GM12878 (cell line): ENCODE measurements at regions not wholly inside any gene's neighbourhood (a gene's known extent, or its start where the extent isn't known, plus 50 kb on each side); places are given as distances from the start of the nearest gene placed in this dataset.

Experiments used
- ATAC-seq: fragments of 200-7000 bp; cut with Tn5 transposase; 3 replicates; pipeline ENCODE4 v1.9.1; 2020; ENCODE audit warnings: mild to moderate bottlenecking, moderate library complexity
- BruUV-seq: library from RNA; stranded (reverse); fragments of 400-500 nt; replicated peaks from 2 replicates; lab custom pipeline; 2021; lab: Mats Ljungman, UMichigan
- CTCF ChIA-PET: fragments of 300-600 bp; sonication (Branson Sonifier 250); formaldehyde crosslinking; extraction: SDS; loops from one replicate; lab custom pipeline; 2021; ENCODE audit warnings: inconsistent platforms; lab: Yijun Ruan, JAX
- POLR2A ChIA-PET: fragments of 350-600 bp; formaldehyde crosslinking; extraction: SDS; loops from one replicate; lab custom pipeline; 2021; ENCODE audit warnings: inconsistent platforms; lab: Charles Lee
- RAD21 ChIA-PET: fragments of 300-600 bp; sonication (Branson Sonifier 250); formaldehyde crosslinking; loops from one replicate; lab custom pipeline; 2023; ENCODE audit warnings: antibody characterized with exemption; ENCODE audit not compliant: unreplicated experiment; lab: Charles Lee
- SMC1A ChIA-PET: fragments of 300-600 bp; sonication (Branson Sonifier 250); formaldehyde crosslinking; loops from one replicate; lab custom pipeline; 2023; ENCODE audit not compliant: unreplicated experiment, uncharacterized antibody; lab: Charles Lee
- DNase-seq: peaks from one replicate; pipeline ENCODE4 v3.0.0-alpha.2; 2011; ENCODE audit warnings: low read depth, low spot score
- FAIRE-seq: peaks from 3 replicates; lab custom pipeline; 2011; peaks lifted over from hg19 to GRCh38; lab: Jason Lieb, UNC
- H2AFZ ChIP-seq: 2 replicates; pipeline ENCODE4 v1.6.0; 2011; ENCODE audit warnings: low read depth, low read length, control low read depth; ENCODE audit not compliant: control insufficient read depth
- H3K27ac ChIP-seq: 2 replicates; pipeline ENCODE4 v1.5.1; 2011; ENCODE audit warnings: control low read depth; ENCODE audit not compliant: control insufficient read depth, insufficient read depth
- H3K27me3 ChIP-seq, 2 experiments: replicated peaks in 1 of 2; 2 replicates each; pipeline versions ENCODE4 v1.6.0 to v1.6.1; 2011; ENCODE audit warnings: low read length in 1 of 2; ENCODE audit not compliant: control insufficient read depth in 2 of 2, insufficient read depth in 2 of 2
- H3K36me3 ChIP-seq, 2 experiments: 2 replicates each; pipeline ENCODE4 v1.5.1; 2011; ENCODE audit warnings: low read length in 1 of 2; ENCODE audit not compliant: control insufficient read depth in 2 of 2, insufficient read depth in 2 of 2
- H3K4me1 ChIP-seq: 2 replicates; pipeline ENCODE4 v1.6.1; 2011; ENCODE audit warnings: mild to moderate bottlenecking, low read length, moderate library complexity, mixed read lengths; ENCODE audit not compliant: control insufficient read depth, insufficient read depth
- H3K4me2 ChIP-seq: 2 replicates; pipeline ENCODE4 v1.6.0; 2011; ENCODE audit warnings: control low read depth; ENCODE audit not compliant: control insufficient read depth, insufficient read depth
- H3K4me3 ChIP-seq: fragments of 200-600 bp; sonication (generic); 2 replicates; pipeline ENCODE4 v1.5.1; 2016
- H3K79me2 ChIP-seq: 2 replicates; pipeline ENCODE4 v1.6.0; 2011; ENCODE audit warnings: low read length; ENCODE audit not compliant: control insufficient read depth, insufficient read depth
- H3K9ac ChIP-seq: 2 replicates; pipeline ENCODE4 v1.8.0; 2011; ENCODE audit warnings: low read length, control low read depth, mixed read lengths; ENCODE audit not compliant: control insufficient read depth, insufficient read depth
- H3K9me3 ChIP-seq: replicated peaks from 3 replicates; pipeline ENCODE4 v1.5.1; 2011; ENCODE audit warnings: mild to moderate bottlenecking, low read length; ENCODE audit not compliant: control insufficient read depth, insufficient read depth
- H4K20me1 ChIP-seq: 2 replicates; pipeline ENCODE4 v1.6.0; 2011; ENCODE audit not compliant: control insufficient read depth, insufficient read depth
- ATF7 ChIP-seq: fragments of 450-650 bp; IDR thresholded peaks from 2 replicates; pipeline ENCODE4 v1.6.1; 2016; ENCODE audit warnings: low read depth, mild to moderate bottlenecking
- FOXK2 ChIP-seq: fragments of 450-650 bp; IDR thresholded peaks from 2 replicates; pipeline ENCODE4 v1.6.1; 2017; ENCODE audit warnings: mild to moderate bottlenecking, moderate library complexity
- HCFC1 ChIP-seq: fragments of 150-350 bp; IDR thresholded peaks from 2 replicates; pipeline ENCODE4 v1.6.1; 2014; ENCODE audit warnings: low read length
- IKZF1 ChIP-seq: fragments of 450-650 bp; conservative IDR thresholded peaks from 2 replicates; pipeline ENCODE4 v1.6.1; 2017; ENCODE audit warnings: antibody characterized with exemption, mild to moderate bottlenecking
- KLF5 ChIP-seq: fragments of 450-650 bp; IDR thresholded peaks from 2 replicates; pipeline ENCODE4 v1.6.1; 2014; ENCODE audit warnings: mild to moderate bottlenecking; ENCODE audit not compliant: partially characterized antibody
- PAX8 ChIP-seq: fragments of 450-650 bp; IDR thresholded peaks from 2 replicates; pipeline ENCODE4 v1.6.1; 2017; ENCODE audit warnings: mild to moderate bottlenecking, moderate library complexity
- POLR2A ChIP-seq: IDR thresholded peaks from 2 replicates; pipeline ENCODE4 v1.6.1; 2011; ENCODE audit warnings: low read depth, mild to moderate bottlenecking, low read length
- RCOR1 ChIP-seq: conservative IDR thresholded peaks from 2 replicates; pipeline ENCODE4 v1.6.1; 2012; ENCODE audit warnings: low read depth, low read length, improper control_type of control experiment
- RUNX3 ChIP-seq: IDR thresholded peaks from 2 replicates; pipeline ENCODE4 v1.6.1; 2012; ENCODE audit warnings: low read length, inconsistent platforms
- ZBTB33 ChIP-seq: fragments of 450-650 bp; IDR thresholded peaks from 2 replicates; pipeline ENCODE4 v1.6.1; 2017; ENCODE audit warnings: mild to moderate bottlenecking
- WGBS: methylation state at CpG from one replicate; pipeline ENCODE4 v1.1.6; 2016; ENCODE audit warnings: low lambda C conversion rate; ENCODE audit not compliant: insufficient replicate concordance, insufficient coverage; ENCODE audit errors: missing lambda C conversion rate; 5-methylcytosine and 5-hydroxymethylcytosine counted together
- in situ Hi-C: fragments of 300-500 bp; cut with MboI; formaldehyde crosslinking; loops from 9 replicates; pipeline ENCODE4 v1.14.3; 2018; ENCODE audit warnings: mixed read lengths
- intact Hi-C: fragments of 100-400 bp; cut with micrococcal nuclease; formaldehyde crosslinking; loops from one replicate; pipeline ENCODE4 v1.14.2; 2022; ENCODE audit not compliant: unreplicated experiment

- in situ Hi-C loops (no loop called here), intact Hi-C loops (no loop called here)
- no peak for DNase-seq
- H3K79me2 ChIP-seq: no peaks in the 10 kb centered on the region
- RAD21 ChIA-PET: no interaction called here
- H3K27ac ChIP-seq: no peak overlapping the region
- no peak overlapping the region for H3K4me3 ChIP-seq
- no peak for FAIRE-seq
- H3K4me1 ChIP-seq: no peaks in the 10 kb centered on the region
- H2AFZ ChIP-seq: no peak overlapping the region
- TF ChIP-seq ZBTB33 (no peak), RCOR1 (no peak), HCFC1 (no peak), ATF7 (no peak), IKZF1 (no peak), PAX8 (no peak), POLR2A (no peak), RUNX3 (no peak), FOXK2 (no peak), KLF5 (no peak)
- no TSS peak for BruUV-seq
- H3K4me2 ChIP-seq: no peak overlapping the region
- no peaks in the 10 kb centered on the region; the same call in 2 of the 3 replicates for H3K9me3 ChIP-seq
- SMC1A ChIA-PET: no interaction called here
- POLR2A ChIA-PET: no interaction called here
- no peak overlapping the region for H3K9ac ChIP-seq
- no peaks in the 10 kb centered on the region for H4K20me1 ChIP-seq
- 11% methylated on average over 5 of the region's 5 CpGs for WGBS
- H3K27me3 ChIP-seq: no peaks in the 10 kb centered on the region
- ATAC-seq: no peak
- CTCF ChIA-PET: no interaction called here
- no peaks in the 10 kb centered on the region for H3K36me3 ChIP-seq
Observed at GRCh38 chrX:77298296-77298695, 148.9 kb upstream of the FGF16 start.
